SH-SY5Y (cell line): ENCODE measurements at regions not wholly inside any gene's neighbourhood (a gene's known extent, or its start where the extent isn't known, plus 50 kb on each side); places are given as distances from the start of the nearest gene placed in this dataset.

ENCODE experiments used
- GATA2 ChIP-seq: IDR thresholded peaks from 2 replicates; pipeline ENCODE4 v1.6.1; 2011; ENCODE audit warnings: mild to moderate bottlenecking, low read depth, low read length
- GATA3 ChIP-seq: IDR thresholded peaks from 2 replicates; pipeline ENCODE4 v1.6.1; 2011; ENCODE audit warnings: low read depth, mild to moderate bottlenecking, low read length, moderate library complexity

DNA sequence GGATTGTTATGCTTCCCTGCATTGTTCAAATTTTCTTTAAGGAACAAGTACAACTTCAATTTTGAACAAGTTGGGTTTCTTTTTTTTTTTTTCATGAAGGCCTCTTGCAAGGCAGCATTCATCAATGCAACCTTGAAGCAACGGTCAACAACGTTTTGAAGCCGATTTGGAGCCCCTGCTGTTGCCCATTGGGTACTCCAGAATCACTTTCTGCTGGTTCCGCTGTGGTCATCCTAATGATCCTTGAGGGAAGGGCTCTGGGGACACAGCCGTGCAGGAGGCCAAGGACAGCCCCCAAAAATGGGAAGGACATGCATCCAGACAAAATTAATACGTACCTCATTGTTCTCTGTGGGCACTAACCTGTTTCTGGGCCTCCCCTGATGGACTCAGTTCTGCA, 84.6 kb upstream of the MGMT start:
- TF ChIP-seq GATA2 = no peak
- no peak for TF ChIP-seq GATA3
